ENCODE measurements at regions not wholly inside any gene's neighbourhood (a gene's known extent, or its start where the extent isn't known, plus 50 kb on each side); places are given as distances from the start of the nearest gene placed in this dataset.

GRCh38 chr18:46319783-46320182, 215.6 kb downstream of the HAUS1 start:
- no peaks in the 10 kb centered on the region for H3K4me1 ChIP-seq (ENCODE audit: insufficient read depth, low read length)
- ChIA-PET POLR2A (no interaction called here), CTCF (no interaction called here)
- Mint-ChIP-seq H3K9me3 (no peaks in the 10 kb centered on the region), H3K27me3 (no peaks in the 10 kb centered on the region), H3K36me3 (ENCODE audit: low read depth) (no peaks in the 10 kb centered on the region), H3K4me3 (no peak overlapping the region), H3K4me1 (ENCODE audit: low read depth) (no peaks in the 10 kb centered on the region), H3K27ac (no peak overlapping the region)
- no peak for TF ChIP-seq CTCF (IDR thresholded peaks at IDR 0.05)
- ATAC-seq (ENCODE audit: poor library complexity), result no peak
- no peak overlapping the region for H3K27ac ChIP-seq (ENCODE audit: low read depth in 1 of 2, low read length in 2 of 2)
- H3K27me3 ChIP-seq (ENCODE audit: control insufficient read depth in 1 of 2, insufficient read depth in 2 of 2, low read length in 2 of 2), result no peaks in the 10 kb centered on the region
- intact Hi-C loops (cut with DNase I, micrococcal nuclease), result no loop called here
- H3K36me3 ChIP-seq (ENCODE audit: insufficient read depth, low read length), result no peaks in the 10 kb centered on the region
- no peak for DNase-seq
- no peak overlapping the region for H3K4me3 ChIP-seq (ENCODE audit: low read length)
- H3K9me3 ChIP-seq (ENCODE audit: control insufficient read depth in 1 of 2, insufficient read depth in 1 of 2, low read length in 2 of 2), result no peaks in the 10 kb centered on the region

- intact Hi-C loops (cut with DNase I, micrococcal nuclease), result no loop called here
- no peaks in the 10 kb centered on the region for H3K27me3 Mint-ChIP-seq
- no peaks in the 10 kb centered on the region for H3K9me3 ChIP-seq (ENCODE audit: control insufficient read depth in 1 of 2, insufficient read depth in 1 of 2, low read length in 2 of 2)
- no peaks in the 10 kb centered on the region for H3K9me3 Mint-ChIP-seq
- no peaks in the 10 kb centered on the region for H3K4me1 Mint-ChIP-seq (ENCODE audit: low read depth)
- ChIA-PET POLR2A (no interaction called here), CTCF (no interaction called here)
- no peak for DNase-seq
- no peak overlapping the region for H3K4me3 ChIP-seq (ENCODE audit: low read length)
- no peak for TF ChIP-seq CTCF (IDR thresholded peaks at IDR 0.05)
- no peaks in the 10 kb centered on the region for H3K4me1 ChIP-seq (ENCODE audit: insufficient read depth, low read length)
- no peak overlapping the region for H3K27ac Mint-ChIP-seq
- H3K36me3 ChIP-seq (ENCODE audit: insufficient read depth, low read length), result no peaks in the 10 kb centered on the region
- no peaks in the 10 kb centered on the region for H3K36me3 Mint-ChIP-seq (ENCODE audit: low read depth)
- H3K27ac ChIP-seq (ENCODE audit: low read depth in 1 of 2, low read length in 2 of 2), result no peak overlapping the region
- H3K4me3 Mint-ChIP-seq, result no peak overlapping the region
- no peaks in the 10 kb centered on the region for H3K27me3 ChIP-seq (ENCODE audit: control insufficient read depth in 1 of 2, insufficient read depth in 2 of 2, low read length in 2 of 2)
- no peak for ATAC-seq (ENCODE audit: poor library complexity)
Measured at GRCh38 chr18:46320297-46320696, 216.1 kb downstream of the HAUS1 start.

- intact Hi-C loops (cut with DNase I, micrococcal nuclease), result no loop called here
- no peaks in the 10 kb centered on the region for H3K36me3 Mint-ChIP-seq (ENCODE audit: low read depth)
- no peak for TF ChIP-seq CTCF (IDR thresholded peaks at IDR 0.05)
- Histone ChIP-seq H3K9me3 (ENCODE audit: control insufficient read depth in 1 of 2, insufficient read depth in 1 of 2, low read length in 2 of 2) (no peaks in the 10 kb centered on the region), H3K36me3 (ENCODE audit: insufficient read depth, low read length) (no peaks in the 10 kb centered on the region), H3K4me1 (ENCODE audit: insufficient read depth, low read length) (no peaks in the 10 kb centered on the region), H3K27me3 (ENCODE audit: control insufficient read depth in 1 of 2, insufficient read depth in 2 of 2, low read length in 2 of 2) (no peaks in the 10 kb centered on the region), H3K4me3 (ENCODE audit: low read length) (no peak overlapping the region), H3K27ac (ENCODE audit: low read depth in 1 of 2, low read length in 2 of 2) (no peak overlapping the region)
- H3K9me3 Mint-ChIP-seq, result no peaks in the 10 kb centered on the region
- H3K27ac Mint-ChIP-seq, result no peak overlapping the region
- POLR2A ChIA-PET, result no interaction called here
- CTCF ChIA-PET, result no interaction called here
- no peaks in the 10 kb centered on the region for H3K4me1 Mint-ChIP-seq (ENCODE audit: low read depth)
- H3K4me3 Mint-ChIP-seq, result no peak overlapping the region
- H3K27me3 Mint-ChIP-seq, result no peaks in the 10 kb centered on the region
- DNase-seq (no peak), ATAC-seq (ENCODE audit: poor library complexity) (no peak)
Measured at GRCh38 chr18:46320928-46321711, 216.9 kb downstream of the HAUS1 start.

All from CD4-positive, alpha-beta T cell (primary cell).